ENCODE measurements at regions not wholly inside any gene's neighbourhood (a gene's known extent, or its start where the extent isn't known, plus 50 kb on each side); places are given as distances from the start of the nearest gene placed in this dataset.

DNA sequence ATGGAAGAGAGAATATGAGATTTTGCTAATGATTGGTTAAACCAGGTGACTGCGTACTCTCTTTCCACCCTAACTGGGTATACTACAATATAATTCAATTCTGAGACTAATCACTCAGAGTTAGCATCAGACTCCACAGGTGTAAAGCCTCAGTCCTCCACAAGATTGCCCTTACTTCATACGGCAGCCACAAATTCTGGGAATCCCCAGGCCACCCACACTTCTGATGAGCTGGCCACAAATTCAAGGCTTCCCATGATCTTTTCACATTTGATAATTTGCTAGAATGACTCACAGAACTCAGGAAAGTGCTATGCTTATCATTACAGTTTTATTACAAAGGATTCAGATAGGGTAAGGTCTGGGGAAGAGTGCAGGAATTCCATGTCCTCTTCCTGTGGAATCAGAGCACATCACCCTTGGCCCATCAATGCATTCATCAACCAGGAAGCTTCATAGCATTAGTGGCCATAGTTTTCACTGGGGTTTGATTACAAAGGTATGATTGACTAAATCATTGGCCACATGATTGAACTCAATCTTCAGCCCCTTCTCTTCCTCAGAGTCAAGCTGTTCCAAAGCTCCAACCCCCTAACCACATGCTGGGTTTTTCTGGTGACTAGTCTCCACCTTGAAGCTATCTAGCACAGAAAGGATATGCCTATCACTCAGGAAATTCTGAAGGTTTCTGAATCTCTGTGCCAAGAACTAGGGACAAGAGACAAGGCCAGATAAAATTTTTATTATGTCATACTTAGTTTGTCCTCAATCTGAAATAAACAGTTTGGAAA, 131.7 kb downstream of the HHIPL2 start:
- no peaks in the 10 kb centered on the region for H3F3A ChIP-seq (ENCODE audit: low read depth)
- no peak overlapping the region for H3K4me2 ChIP-seq (ENCODE audit: low read depth, low read length, poor library complexity, severe bottlenecking)
- H3K9me2 ChIP-seq (replicated peaks; ENCODE audit: low read depth, low read length): no peaks in the 10 kb centered on the region
- no peak overlapping the region for H2AFZ ChIP-seq (ENCODE audit: low read length)
- no peaks in the 10 kb centered on the region for H3K36me3 ChIP-seq (ENCODE audit: insufficient read depth, low read length)
- no peaks in the 10 kb centered on the region for H3K27me3 ChIP-seq (ENCODE audit: insufficient read depth, low read length, poor library complexity, severe bottlenecking)
- H3K9me3 ChIP-seq (ENCODE audit: insufficient read depth, low read depth, low read length): no peaks in the 10 kb centered on the region
- H3K79me2 ChIP-seq (ENCODE audit: insufficient read depth, low read length): no peaks in the 10 kb centered on the region
- TF ChIP-seq EZH2phosphoT487 (IDR thresholded peaks at IDR 0.05; ENCODE audit: borderline replicate concordance) (no peak), CTCF (conservative IDR thresholded peaks at IDR 0.05; ENCODE audit: low read length) (no peak)
- H3K4me3 ChIP-seq (ENCODE audit: low read length, poor library complexity, severe bottlenecking): no peak overlapping the region
- H3K9ac ChIP-seq (ENCODE audit: low read depth, low read length, poor library complexity, severe bottlenecking): no peak overlapping the region
- H3K4me1 ChIP-seq (ENCODE audit: insufficient read depth, low read length, poor library complexity, severe bottlenecking): peaks cover 14% of the 10 kb centered on the region
- H4K20me1 ChIP-seq (ENCODE audit: insufficient read depth, low read length, poor library complexity, severe bottlenecking): no peaks in the 10 kb centered on the region

DNA sequence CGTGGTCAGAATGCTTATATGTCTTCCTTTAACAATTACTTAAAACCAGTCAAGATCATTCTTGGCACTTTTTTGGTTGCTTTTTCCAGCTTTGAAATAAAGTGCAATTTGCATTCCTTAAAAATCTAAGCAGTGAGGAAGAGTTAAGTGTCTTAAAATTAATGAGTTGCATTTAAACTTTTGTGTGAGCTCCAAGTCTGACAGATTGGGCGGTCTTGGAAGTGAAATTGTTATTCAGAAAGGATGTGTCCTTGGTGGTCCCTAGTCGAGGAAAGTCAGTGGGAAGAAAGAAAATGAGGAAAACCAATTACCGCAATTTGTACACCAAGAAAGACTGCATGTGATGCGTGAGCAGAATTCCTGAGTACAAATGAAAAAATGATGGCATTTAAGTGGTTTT, 132.5 kb downstream of the HHIPL2 start:
- H3K9me3 ChIP-seq (ENCODE audit: insufficient read depth, low read depth, low read length): no peaks in the 10 kb centered on the region
- H3K36me3 ChIP-seq (ENCODE audit: insufficient read depth, low read length): no peaks in the 10 kb centered on the region
- TF ChIP-seq CTCF (conservative IDR thresholded peaks at IDR 0.05; ENCODE audit: low read length) (no peak), EZH2phosphoT487 (IDR thresholded peaks at IDR 0.05; ENCODE audit: borderline replicate concordance) (no peak)
- H3K9ac ChIP-seq (ENCODE audit: low read depth, low read length, poor library complexity, severe bottlenecking): no peak overlapping the region
- H3K27me3 ChIP-seq (ENCODE audit: insufficient read depth, low read length, poor library complexity, severe bottlenecking): no peaks in the 10 kb centered on the region
- no peak overlapping the region for H2AFZ ChIP-seq (ENCODE audit: low read length)
- no peak overlapping the region for H3K4me3 ChIP-seq (ENCODE audit: low read length, poor library complexity, severe bottlenecking)
- no peak overlapping the region for H3K4me2 ChIP-seq (ENCODE audit: low read depth, low read length, poor library complexity, severe bottlenecking)
- H3F3A ChIP-seq (ENCODE audit: low read depth): no peaks in the 10 kb centered on the region
- no peaks in the 10 kb centered on the region for H3K9me2 ChIP-seq (replicated peaks; ENCODE audit: low read depth, low read length)
- peaks cover 7% of the 10 kb centered on the region for H3K4me1 ChIP-seq (ENCODE audit: insufficient read depth, low read length, poor library complexity, severe bottlenecking)
- no peaks in the 10 kb centered on the region for H4K20me1 ChIP-seq (ENCODE audit: insufficient read depth, low read length, poor library complexity, severe bottlenecking)
- H3K79me2 ChIP-seq (ENCODE audit: insufficient read depth, low read length): no peaks in the 10 kb centered on the region

DNA sequence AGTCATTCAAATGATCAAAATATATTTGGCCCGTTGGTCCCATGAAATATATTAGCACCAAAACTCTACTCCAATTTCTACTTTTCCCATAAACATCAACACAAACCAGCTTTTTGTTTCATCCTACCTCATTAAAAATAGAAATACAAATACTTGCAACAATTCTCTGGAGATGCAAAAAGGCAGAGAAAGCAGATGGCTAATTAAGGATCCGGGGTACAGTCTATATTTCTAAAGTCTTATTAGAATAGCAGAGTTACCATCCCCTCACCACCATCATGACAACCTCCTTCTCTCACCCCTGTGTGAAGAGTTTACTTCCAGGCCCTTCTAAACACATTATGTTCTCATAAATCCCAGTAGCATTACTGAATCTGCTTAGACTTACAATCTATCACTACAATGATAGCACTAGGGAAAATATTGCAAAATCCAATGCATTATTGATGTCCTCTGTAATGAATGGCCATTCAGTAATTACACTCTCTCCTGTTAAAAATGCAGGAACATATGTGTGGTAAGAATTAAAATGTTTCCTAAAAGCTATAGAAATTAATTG, 133.8 kb downstream of the HHIPL2 start:
- Histone ChIP-seq H3K4me2 (ENCODE audit: low read depth, low read length, poor library complexity, severe bottlenecking) (no peak overlapping the region), H3K79me2 (ENCODE audit: insufficient read depth, low read length) (no peaks in the 10 kb centered on the region), H3K9ac (ENCODE audit: low read depth, low read length, poor library complexity, severe bottlenecking) (no peak overlapping the region), H2AFZ (ENCODE audit: low read length) (no peak overlapping the region), H4K20me1 (ENCODE audit: insufficient read depth, low read length, poor library complexity, severe bottlenecking) (no peaks in the 10 kb centered on the region), H3K4me1 (ENCODE audit: insufficient read depth, low read length, poor library complexity, severe bottlenecking) (no peaks in the 10 kb centered on the region), H3K27me3 (ENCODE audit: insufficient read depth, low read length, poor library complexity, severe bottlenecking) (no peaks in the 10 kb centered on the region), H3K9me3 (ENCODE audit: insufficient read depth, low read depth, low read length) (no peaks in the 10 kb centered on the region), H3K9me2 (replicated peaks; ENCODE audit: low read depth, low read length) (no peaks in the 10 kb centered on the region), H3K36me3 (ENCODE audit: insufficient read depth, low read length) (no peaks in the 10 kb centered on the region), H3F3A (ENCODE audit: low read depth) (no peaks in the 10 kb centered on the region), H3K4me3 (ENCODE audit: low read length, poor library complexity, severe bottlenecking) (no peak overlapping the region)
- no peak for TF ChIP-seq EZH2phosphoT487 (IDR thresholded peaks at IDR 0.05; ENCODE audit: borderline replicate concordance)
- no peak for TF ChIP-seq CTCF (conservative IDR thresholded peaks at IDR 0.05; ENCODE audit: low read length)
